NCI-H1694 (cell line): ENCODE measurements at regions not wholly inside any gene's neighbourhood (a gene's known extent, or its start where the extent isn't known, plus 50 kb on each side); places are given as distances from the start of the nearest gene placed in this dataset.

ENCODE experiments used
- DNase-seq: peaks from one replicate; lab custom pipeline; 2025; lab: John Stamatoyannopoulos, UW

DNA sequence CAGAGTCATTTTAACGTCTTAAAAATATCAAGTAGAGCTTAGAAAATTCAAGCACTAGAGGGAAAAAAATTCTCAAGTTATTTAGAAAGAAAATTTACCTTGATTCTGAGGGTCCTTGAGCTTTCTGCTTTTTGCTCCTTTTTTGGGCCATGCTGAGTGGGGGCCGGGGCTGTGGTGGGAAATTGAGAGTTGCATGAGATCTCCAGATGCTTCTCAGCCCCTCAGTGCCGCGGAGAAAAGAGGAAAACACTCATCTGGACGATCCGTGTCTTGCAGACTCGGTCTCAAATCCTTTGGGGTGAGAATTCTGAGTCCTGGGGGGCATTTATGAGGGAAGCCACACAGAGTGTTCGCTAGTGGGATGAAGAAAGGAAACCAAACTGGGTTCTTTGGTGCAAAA is 700.8 kb downstream of the TBC1D22A start:
- DNase-seq, result no peak

DNA sequence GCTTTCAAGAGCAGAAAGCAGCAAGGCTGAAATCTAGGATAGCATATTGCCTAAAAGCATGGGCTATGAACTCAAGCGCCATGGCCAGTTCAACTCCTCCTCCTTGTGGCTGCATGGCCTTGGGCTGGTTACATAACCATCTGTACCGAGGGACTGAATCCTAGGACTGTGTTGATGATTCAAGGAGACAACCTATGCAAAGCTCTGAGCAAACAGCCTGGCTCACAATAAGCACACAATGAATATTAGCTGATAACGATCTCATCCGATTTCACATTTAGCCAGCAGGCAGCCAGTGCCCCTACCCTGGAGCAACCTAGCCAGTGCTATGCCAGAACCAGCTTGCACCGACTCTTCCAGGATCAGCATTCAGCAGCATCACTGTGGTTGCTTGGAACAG is 698.4 kb downstream of the TBC1D22A start:
- no peak for DNase-seq

DNA sequence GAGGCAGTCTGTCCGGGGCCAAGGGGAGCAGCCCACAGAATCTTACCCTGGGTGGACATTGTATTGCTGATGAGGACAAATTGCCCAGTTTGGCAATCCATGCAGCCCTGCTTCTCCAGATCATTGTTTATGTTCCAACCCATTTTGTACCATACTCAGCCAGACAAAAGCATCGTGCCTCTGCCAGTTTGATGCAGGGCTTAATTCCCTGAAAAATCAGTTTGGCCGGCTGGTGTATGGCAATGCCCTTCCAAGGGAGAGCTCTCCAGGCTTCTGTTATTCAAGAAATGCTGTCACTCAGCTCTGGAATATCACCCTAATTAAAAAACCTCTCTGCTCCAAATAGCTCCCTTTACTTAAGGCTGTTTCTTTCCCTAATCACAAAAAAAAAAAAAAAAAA is 697.7 kb downstream of the TBC1D22A start:
- DNase-seq, result no peak

DNA sequence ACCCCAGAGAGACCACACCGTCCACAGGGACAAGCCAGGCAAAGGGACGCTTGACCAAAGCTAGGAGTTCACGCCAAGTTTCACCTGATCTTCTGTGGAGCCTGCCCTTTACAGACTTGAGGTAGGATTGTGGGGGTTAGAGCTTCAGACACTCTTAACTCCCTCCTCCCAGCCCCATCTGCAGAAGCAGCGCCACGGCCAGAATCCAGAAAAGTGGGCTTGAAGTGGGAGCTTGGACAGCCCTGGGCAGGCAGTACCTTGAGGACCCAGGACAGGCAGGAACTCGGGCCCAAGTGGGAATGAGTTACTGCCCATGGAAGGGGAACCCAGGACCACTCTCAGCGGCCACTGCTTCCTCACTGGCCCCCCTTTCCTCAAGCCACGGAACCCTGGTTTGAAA is 695.9 kb downstream of the TBC1D22A start:
- DNase-seq, result no peak

DNA sequence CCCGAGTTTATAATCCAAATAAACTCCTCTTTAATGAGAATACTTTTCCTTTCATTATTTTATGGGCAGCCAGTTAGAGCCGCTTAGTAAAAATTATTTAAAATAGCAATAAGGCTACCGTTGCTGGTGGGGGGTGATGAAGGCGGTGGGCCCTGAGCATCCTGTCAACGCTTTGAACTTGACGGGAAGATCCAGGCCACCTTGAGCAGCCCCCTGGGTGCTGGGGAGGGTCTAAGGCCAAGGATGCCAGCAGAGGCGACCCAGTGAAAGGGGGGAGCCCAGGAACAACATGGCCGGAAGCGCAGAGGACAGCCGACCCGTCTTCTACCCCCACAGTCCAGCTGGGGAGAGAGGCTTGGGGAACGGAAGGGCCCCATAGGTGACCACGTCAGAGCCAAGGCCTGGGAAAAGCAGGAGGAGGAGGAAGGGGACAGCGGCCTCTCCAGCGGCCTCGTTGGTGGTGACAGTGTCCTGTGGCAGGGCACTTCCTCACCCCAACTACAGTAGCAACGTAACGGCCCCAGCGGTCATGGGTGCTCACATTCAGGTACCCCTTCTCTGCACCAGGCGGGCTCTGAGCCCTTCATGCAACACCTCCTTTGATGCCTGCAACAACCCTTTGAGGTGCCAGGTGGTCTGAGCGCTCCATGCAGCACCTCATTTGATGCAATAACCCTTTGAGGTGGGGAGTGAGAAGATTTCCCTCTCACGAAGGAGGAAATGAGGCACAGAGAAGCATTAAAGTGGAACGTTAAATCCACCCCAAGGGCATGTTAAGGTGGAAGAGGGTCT is 695.3 kb downstream of the TBC1D22A start:
- no peak for DNase-seq

DNA sequence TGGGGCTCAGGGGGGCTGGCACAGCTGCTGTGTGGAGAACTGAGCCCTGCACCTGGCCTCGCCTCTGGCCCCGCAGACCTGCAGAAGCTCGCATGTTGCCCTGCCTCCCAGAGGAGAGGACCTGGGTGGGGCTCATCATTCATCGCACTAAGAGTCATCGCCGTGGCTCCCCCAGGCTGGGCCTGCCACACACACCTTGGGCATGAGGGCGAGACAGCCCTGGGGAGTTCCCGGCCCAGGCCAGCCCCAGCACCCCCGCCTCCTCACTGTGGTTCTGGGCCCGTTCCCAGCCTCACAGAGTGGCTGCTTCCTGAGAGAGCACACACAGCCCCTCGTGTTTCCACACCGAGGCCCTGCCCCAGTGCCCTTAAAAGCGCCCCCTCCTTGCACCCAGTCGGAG is 694.6 kb downstream of the TBC1D22A start:
- DNase-seq, result no peak

DNA sequence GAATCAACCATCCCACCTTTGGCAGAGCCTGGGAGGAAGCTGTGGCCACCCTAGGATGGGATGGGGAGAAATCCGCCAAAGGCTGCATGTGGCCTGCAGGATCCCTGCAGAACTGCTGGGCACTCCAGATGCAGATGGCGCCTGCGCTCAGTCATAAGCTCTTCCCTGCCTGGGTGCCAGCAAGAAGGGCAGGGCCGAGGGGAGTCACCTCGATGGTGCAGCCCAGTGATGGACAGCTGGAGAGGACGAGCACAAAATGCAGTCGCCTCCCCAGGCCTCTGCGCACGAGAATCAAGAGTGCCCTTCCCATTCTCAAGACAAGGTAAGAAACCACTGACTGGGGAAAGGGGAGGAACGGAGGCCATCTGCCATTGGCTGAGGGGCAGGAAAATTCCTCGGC is 693.6 kb downstream of the TBC1D22A start:
- DNase-seq, result no peak

DNA sequence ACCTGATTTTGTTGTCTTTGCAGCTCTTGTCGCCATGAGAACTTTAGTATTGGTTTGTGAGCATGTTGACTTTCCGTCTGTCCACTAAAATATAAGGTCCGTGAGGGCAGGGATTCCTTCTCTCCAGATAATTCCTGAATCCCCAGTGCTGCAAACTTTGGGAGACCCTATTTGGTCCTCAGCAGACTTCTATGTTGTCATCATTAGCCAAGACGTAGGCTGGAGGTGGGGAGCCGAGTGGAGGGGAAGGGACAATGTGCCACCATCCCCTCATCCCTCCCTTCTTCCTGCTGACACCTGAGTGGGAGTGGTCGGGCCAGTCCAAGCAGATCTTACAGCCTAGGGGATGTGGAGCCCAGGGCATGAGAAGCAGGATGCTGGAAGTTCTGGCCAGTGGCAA is 690.6 kb downstream of the TBC1D22A start:
- no peak for DNase-seq

DNA sequence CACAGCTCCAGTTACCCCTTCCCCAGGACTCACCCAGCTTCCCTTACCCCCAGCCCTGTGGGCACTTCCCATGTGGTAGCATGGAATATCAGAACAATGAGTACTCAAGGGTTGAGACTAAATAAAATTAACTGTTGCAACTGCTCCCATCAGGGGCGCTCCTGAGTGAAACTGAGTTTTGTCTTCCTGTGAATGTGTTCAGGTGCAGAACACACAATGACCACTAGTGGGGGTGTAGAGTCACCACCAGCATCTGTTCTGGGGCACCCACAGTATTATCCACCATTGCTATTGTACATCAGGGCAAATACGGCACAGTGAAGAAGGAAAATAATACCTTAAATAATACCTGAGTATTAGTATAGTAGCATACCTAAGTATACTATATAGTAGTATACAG is 689.7 kb downstream of the TBC1D22A start:
- DNase-seq, result no peak

DNA sequence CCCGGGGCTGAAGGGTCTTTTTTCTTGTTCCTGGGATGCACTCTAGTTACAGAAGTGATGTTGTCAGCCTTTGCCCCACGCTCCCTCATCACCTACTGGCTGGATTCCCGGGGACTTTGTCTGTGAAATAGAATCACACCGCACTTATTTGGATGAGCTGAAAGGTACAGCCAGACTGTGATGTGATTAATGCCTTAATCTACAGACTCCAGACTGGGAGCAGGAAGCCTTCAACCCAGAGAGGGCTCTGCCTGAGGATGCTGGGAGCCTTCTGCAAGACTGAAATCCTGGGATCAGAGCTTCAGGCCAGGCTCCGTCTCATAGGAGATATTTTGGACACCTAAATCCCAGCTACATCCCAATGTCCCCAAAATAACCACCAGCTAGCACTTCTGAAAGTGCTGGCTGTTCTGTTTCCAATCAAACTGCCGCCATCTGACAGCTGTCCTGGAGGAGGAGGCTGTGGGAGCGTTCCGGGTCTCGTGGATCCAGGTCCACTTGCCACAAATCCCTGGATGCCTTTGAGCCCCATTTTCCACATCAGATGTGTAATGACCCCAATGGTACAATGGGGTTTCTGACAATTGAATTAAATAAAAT is 688.5 kb downstream of the TBC1D22A start:
- DNase-seq, result no peak

DNA sequence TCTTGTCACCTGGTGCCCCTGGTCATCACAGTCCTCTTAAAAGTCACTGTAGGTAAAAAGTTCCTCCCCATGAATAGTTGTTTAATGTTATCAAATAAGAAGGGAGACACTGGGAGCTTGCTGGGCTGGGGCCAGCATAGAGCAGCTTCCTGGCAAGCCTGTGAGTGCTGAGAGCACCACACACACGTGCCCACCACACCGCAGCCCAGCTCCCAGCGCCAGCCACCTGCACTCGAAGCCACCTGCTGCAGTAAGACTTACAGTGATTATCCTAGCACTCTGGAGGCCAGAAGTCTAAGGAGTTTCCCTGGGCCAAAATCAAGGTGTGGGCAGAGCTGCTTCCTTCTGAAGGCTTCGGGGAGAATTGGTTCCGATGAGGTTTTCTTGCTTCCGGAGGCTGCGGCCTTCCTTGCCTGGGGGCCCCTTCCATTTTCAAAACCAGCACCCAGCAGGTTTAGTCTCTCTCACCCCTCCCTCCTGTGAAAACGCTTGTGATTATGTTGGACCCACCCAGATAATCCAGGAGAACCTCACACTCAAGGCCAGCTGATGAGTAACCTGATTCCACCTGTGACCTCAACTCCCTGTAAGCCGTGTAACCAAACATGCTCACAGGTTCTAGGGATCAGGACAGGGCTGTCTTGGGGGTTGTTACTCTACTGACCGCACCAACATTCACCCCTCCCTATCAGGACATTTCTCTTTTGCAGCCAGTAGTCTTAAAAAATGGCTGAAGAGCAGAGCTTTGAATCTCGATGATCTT is 687.2 kb downstream of the TBC1D22A start:
- DNase-seq, result no peak

DNA sequence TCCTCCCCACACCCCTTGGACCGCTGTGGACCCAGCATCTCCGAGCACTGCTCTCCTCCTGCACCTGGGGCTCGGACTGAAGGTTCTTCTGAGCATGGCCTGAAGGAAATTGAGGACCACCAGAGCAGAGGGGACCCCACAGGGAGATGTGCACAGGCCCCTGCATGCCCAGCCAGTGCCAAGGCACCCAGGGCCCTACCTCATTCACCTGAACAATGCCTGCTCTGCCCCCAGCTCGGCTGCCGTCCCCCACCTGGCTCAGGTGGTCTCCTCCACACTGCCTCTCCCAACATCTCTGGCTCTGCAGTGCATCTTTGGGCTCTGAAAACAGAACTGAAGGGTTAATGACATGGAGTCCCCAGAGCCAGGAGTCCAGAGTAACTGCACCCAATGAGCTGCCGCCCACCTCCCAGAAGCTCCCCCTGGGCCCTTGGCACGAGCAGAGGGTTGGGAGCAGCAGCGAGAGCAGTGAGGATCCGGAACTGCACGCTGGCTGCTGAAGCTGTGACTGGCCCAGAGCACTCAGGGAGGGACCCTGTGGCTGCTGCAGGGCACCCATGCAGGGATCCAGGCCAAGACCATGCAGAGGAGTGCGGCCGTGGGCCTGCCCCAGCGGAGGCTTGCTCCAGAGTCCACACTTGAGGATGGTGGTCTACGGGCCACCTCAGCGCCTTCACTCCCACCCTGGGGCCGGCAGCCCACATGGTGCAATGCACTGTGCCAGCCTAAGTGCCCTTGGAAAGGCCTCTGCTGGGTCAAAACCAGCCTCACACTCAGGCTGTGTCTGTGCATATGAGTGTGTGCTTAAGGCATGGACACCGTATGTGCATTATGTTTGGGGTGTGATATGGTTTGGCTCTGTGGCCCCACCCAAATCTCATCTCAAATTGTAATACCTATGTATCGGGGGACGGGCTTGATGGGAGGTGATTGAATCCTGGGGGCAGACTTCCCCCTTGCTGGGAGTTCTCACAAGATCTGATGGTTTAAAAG is 686.1 kb downstream of the TBC1D22A start:
- no peak for DNase-seq

DNA sequence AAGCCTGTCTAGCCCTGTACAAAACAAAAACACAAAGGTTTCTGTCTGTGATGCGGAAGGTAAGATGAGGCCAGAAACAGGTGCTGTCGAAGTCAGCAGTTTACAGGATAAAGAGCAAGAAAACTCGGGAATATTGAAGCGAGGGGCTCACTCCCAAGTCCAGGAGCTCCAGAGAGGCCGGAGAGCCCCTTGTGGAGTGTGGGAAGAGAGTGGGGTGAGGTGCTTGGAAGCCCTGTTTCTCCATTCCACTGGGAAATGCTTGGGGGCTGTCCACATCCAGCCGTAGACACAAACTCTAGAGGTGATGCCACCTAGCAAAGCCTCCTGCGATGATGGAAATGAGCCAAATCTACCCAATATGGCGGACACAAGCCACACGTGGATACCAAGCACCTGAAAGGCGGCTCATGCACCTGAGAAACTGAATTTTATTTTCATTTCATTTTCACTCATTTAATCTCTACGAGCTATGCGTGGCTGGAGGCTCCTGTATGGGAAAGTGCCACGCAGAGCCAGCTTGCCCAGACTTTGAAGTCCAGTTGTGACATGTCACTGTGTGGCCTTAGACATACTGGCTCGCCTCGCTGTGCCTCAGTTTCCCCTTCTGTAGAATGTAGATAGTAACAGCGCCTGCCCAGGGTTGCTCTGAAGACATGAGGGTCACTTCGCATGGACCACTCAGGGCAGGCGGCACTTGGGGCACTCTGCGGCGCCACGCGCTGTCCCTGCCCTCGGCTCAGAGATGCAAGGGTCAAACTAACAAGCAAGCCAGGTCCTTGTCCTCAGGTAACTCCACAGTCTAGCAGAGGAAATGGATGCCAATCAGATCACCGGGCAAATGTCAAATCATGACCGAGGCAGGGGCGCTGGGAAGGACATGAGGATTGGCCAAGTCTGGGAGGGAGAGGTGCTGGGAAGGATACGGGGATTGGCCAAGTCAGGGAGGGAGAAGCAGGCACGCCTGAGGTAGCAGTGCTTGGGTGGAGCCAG is 684.7 kb downstream of the TBC1D22A start:
- DNase-seq, result no peak

DNA sequence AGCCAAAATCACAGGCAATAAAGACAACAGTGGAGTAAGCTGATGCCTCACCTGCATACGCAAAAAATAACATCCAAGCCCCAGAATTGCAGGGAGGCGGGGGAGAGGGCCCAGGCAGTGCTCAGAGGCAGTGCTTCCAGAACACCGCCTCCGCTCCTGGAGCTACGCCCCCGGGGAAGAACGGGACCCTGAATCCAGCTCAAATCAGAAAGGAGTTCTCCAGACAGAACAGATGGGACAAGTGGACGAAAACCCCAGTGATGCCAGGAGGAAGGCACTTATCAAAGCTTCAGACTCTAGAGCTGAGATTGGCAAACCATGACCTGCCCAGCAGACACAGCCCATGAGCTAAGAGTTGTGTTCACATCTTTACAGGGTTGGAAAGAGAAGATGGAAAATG is 683.9 kb downstream of the TBC1D22A start:
- DNase-seq, result no peak

DNA sequence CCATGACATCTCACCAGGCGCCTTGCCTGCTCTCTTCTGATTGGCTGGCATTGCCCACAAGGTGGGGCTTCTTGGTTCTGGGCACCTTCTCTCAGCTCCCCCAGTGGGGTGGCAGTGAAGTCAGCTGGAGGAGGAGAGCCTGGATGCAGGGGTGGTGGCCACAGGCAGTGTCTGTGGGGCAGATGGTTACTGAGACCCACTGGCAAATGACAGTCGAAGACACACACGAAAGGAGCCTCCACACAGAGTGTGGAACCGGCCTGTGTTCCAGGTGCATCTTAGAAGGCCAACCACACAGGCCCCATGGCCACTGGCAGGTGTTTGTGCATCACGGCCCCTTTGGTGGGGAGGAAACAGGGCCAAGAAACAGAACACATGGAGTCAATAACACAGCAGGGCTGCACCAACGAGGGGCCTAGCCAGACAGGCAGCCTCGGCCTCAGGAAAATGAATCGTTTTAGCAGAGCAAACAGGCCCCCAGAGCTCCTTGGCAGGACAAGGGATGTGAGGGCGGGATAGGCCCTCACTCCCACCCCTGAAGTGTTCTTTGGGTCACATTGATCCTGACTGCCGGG is 683.4 kb downstream of the TBC1D22A start:
- no peak for DNase-seq

DNA sequence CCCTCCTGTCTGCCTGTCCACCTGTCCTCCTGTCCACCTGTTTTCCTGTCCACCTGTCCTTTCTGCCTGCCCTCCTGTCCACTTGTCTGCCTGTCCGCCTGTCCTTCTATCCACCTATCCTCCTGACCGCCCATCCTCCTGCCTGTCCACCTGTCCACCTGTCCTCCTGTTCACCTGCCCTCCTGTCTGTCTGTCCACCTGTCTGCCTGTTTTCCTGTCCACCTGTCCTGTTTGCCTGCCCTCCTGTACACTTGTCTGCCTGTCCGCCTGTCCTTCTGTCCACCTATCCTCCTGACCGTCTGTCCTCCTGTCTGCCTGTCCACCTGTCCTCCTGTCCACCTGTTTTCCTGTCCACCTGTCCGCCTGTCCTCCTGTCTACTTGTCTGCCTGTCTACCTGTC is 682.8 kb downstream of the TBC1D22A start:
- DNase-seq, result no peak

DNA sequence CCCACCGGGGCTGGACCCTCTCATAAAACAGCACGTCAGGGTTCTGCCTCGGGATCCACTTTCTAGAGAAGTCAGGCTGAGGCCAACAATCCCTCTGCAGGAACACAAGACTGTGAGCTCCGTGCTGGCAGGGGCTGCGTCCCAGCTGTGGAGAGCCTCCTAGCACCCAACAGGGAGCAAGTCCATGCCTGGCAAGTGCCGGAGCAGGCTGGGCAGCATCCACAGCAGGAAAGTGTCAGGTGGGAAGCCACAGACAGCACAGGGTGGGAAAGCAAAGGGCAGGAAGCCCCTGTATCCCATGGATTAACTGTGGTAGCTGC is 682.3 kb downstream of the TBC1D22A start:
- no peak for DNase-seq

DNA sequence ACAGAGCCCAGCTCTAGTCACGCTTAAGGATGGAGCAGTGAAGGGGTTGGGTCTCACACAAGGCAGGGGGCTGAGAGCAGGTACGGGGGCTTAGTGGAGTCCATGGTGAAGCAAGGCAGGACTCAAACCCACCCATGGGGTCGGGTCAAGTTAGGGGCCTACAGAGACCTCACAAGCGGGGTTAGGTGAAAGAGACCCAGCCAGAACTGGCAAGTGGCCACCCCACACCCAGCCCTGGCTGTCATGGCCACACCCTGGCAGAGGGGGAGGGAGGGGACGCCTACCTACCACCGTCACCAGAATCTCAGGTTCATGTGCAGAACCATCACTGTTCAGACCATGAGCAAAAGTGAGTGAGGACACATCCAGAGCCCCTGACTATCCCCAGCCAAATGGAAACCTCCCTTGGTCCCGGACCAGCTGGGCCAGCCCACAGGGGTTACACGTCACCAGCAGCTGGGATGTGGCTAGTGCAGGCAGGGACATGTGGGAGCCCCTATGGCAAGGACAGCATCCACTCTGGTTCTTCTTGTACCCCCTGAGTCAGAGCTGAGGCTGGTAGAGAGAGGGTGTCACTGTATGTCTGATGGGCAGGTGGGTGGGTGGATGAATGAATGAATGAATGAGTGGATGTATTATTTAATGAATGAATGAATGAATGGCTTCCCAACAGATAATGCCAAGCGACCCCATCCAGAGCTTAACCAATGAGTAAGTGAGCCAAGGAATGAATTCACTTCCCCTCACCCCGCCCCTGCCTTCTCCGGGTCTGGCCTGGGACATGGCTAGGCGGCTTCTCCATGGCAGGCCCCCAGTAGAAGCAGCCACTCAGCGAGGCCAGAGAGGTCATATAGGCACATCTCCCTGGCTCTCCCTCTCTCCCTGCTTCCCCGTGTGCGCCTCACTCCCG is 681.6 kb downstream of the TBC1D22A start:
- DNase-seq, result no peak

DNA sequence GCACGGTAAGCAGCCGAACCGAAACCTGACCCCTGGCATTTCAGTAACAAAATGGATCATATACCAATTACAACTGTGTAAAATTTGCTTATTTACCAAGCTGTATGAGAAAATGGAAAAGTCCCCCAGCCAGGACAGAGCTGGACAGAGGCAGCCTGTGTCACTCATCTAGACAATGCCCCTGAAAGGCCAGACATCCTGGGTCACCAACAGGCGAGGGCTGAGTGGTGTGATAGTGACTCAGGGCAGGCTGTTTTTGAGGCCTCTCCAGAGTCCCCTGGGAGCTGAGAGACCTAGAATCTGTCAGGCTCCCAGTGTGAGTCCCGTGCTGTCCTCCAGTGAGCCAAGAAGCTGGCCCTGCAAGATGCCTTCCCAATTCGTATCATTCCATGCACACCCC is 680.4 kb downstream of the TBC1D22A start:
- no peak for DNase-seq
